Fibroblast of the aortic adventitia (primary cell): ENCODE measurements at regions not wholly inside any gene's neighbourhood (a gene's known extent, or its start where the extent isn't known, plus 50 kb on each side); places are given as distances from the start of the nearest gene placed in this dataset.
A peak's percentile ranks its signal among the peaks of the same experiment; 100 is the strongest.

ENCODE experiments used
- DNase-seq: peaks from one replicate; pipeline ENCODE4 v3.0.0-alpha.2; 2010; ENCODE audit warnings: low read depth
- H3K4me3 ChIP-seq: 2 replicates; pipeline ENCODE4 v1.5.1; 2011; ENCODE audit warnings: low read depth, mild to moderate bottlenecking, control low read depth, low read length, moderate library complexity
- TF ChIP-seq, protein P1 (sequence below): IDR thresholded peaks from 2 replicates; pipeline ENCODE4 v1.5.1; 2011; ENCODE audit warnings: mild to moderate bottlenecking, low read length, control low read depth, inconsistent platforms; ENCODE audit not compliant: insufficient read depth

DNA sequence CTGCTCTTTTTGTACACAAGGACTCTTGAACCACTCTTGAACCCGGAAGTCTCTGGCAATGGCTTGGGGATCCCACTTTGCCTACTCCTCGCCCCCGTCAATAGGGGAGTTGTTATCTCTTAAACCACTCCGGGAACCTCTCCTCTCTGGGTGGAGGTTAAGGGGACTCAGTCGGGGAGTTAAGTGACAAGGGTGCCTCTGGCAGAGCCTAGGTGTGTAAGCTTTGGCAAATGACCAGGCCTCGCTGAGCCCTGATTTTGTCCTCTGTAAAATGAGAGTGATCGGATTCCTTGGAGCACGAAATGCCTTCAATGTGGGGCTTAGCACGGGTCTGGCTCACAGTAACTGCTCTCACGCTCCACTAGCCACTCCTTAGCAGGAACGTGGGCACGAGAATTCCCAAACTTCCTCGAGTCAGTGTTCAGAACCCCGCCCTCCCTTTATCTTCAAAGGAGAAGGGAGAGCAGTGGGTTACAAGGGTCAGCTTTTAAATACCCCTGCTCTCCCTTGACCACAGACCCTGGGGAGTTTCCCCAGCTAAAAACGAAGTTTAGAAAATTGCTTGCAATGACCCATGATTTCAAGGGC is 193.3 kb downstream of the KATNAL1 start:
- TF ChIP-seq, protein P1, sequence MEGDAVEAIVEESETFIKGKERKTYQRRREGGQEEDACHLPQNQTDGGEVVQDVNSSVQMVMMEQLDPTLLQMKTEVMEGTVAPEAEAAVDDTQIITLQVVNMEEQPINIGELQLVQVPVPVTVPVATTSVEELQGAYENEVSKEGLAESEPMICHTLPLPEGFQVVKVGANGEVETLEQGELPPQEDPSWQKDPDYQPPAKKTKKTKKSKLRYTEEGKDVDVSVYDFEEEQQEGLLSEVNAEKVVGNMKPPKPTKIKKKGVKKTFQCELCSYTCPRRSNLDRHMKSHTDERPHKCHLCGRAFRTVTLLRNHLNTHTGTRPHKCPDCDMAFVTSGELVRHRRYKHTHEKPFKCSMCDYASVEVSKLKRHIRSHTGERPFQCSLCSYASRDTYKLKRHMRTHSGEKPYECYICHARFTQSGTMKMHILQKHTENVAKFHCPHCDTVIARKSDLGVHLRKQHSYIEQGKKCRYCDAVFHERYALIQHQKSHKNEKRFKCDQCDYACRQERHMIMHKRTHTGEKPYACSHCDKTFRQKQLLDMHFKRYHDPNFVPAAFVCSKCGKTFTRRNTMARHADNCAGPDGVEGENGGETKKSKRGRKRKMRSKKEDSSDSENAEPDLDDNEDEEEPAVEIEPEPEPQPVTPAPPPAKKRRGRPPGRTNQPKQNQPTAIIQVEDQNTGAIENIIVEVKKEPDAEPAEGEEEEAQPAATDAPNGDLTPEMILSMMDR = no peak
- DNase-seq = peak; percentile 19

DNA sequence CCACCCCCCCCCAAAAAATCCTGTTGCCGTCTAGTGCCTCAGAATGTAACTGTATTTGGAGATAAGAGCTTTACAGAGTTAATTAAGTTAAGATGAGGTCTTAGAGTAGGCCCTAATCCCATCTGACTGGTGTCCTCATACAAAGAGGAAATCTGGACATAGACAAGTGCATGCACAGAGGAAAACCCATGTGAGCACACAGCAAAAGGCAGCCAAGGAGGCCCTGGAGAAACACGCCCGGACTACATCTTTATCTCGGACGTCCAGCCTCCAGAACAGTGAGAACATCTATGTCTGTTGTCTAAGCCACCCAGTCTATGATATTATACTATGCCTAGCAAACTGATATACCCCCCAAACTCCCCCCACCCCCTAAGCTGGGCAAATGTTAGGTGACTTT is 193.8 kb downstream of the KATNAL1 start:
- DNase-seq = peak; percentile 39
- no peak overlapping the region for H3K4me3 ChIP-seq
- TF ChIP-seq, protein P1 = no peak

More for the DNA sequence above, 193.3 kb downstream of the KATNAL1 start:
- no peak overlapping the region for H3K4me3 ChIP-seq

DNA sequence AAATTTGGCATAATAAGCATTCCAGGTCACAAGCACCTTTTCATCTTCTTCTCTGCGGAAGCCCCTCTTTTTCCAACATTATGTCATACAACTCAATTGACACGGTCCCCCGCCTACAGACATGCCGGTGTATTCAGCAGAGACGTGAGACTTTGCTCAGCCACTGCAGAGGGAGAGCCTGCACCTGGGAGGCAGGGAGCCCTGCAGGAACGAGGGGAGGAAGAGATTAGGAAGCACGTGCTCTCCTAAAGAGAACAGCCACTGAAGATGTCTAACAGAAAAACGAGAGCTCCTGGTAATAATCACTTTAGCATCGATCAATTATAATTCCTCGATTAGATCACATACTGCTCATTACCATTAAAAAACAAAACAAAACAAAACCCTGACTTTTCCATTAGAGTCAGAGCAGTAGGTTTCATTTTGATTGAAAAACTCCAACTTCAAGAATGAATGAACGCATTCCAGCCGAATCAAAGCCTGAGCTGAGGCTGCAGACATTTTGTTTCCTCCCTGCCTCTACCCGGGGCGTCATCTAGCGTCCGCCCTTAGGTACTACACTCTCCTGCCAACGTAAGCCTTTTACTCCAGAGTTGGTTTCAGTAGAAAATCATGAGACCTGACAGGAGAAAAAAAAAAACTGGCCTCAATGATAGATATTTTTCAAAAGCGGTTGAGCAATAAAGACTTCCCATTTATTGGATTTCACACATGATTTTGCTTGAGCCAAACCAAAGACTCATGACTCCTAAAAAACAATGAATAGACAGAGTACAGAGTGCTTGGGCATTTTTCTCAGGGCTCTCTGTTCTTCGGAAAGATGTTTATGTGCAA is 194.5 kb downstream of the KATNAL1 start:
- TF ChIP-seq, protein P1 = peak; percentile 100

DNA sequence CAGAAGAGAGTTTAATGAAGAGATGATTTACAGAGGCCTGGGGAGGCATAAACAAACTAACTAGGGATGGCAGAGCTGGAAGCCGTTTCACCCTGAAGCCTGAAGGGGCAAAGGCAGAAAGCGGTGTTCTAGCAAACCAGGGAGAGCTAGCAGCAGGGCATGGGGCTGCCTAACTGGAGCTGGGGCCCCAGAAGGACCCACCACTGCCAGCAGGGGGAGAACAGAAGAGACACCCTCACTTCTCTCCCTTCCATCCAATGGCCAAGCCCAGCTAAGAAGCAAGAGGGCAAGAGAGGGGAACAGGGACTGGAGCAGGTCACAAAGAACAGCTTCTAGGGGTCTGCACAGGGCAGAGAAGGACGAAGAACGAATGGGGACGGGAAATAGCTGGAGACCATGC is 195.5 kb downstream of the KATNAL1 start:
- DNase-seq = no peak
- TF ChIP-seq, protein P1 = peak; percentile 34
- H3K4me3 ChIP-seq = no peak overlapping the region

More for the DNA sequence above, 194.5 kb downstream of the KATNAL1 start:
- DNase-seq = peak; percentile 96
- H3K4me3 ChIP-seq = no peak overlapping the region

DNA sequence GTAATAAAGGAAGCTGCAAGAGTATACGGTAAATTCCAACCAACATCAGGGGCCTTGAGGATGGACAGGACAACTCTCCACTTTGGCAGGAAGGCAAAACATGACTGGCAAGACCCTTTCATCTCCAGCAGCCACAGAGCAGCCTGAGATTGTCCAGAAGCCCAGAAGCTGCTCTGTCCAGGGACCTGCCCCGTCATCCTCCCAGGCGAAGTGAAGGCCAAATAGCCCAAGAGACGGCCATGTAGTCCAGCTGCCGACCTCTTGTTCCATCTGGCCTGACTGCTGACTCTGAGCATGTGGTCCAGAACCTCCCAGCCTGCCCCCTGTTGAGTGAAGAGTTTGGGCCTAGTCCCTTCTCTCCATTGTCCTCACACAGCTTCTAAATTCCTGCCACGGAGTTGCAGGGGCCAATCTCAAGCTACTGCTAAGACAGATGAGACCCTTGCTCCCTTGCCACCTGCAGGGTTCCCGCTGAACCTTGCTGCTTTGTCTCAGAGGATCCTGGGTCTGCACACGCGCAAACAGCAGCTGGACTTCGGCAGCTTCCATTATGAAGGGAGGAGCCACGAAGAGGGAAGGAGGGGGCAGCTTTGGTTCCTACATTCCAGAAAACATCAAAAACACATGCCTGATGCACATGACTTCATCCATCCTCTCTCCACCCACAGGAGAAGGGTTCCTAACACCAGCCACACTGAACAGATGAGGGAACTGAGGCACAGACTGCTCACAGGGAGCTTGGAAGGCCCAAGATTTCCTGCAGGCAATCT is 196.9 kb downstream of the KATNAL1 start:
- TF ChIP-seq, protein P1 = no peak
- peak; percentile 44 for DNase-seq
- no peak overlapping the region for H3K4me3 ChIP-seq

DNA sequence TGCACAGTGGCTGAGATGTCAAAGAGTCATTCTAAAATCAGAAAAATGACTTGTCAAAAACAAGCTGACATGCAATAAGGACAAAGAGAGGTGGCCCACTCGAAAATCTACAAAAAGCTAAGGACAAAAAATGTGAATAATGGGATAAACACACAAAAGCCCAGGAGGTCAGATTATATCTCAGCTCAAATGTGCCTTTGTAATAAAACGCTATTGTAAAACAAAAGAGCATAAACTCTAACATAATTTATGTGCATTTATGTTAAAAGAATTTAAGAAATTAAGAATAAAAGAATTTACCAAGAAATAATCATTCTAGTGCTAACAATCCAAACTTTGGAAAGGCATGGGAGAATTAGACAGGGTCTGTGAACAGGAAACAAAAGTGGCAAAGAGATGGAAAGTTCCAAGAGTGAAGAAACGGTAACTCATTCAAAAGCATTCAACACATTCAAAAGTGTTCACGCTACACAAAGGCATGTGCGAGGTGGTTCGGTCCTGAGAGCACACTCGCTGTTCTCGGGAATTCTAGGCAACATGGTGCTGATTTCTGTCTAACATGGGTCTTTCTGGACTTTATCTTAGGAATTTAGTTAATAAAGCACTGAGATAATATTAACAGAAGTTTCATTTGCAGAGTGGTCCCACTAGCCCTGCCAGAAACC is 197.7 kb downstream of the KATNAL1 start:
- no peak overlapping the region for H3K4me3 ChIP-seq
- TF ChIP-seq, protein P1 = no peak
- no peak for DNase-seq
